ENCODE measurements at regions not wholly inside any gene's neighbourhood (a gene's known extent, or its start where the extent isn't known, plus 50 kb on each side); places are given as distances from the start of the nearest gene placed in this dataset.
A peak's percentile ranks its signal among the peaks of the same experiment; 100 is the strongest.

- DNase-seq (ENCODE audit: low read depth), result no peak
Observed at GRCh38 chr3:174403831-174404230, 455.3 kb upstream of the NAALADL2 start.

GRCh38 chr3:174408310-174408709 lies 450.8 kb upstream of the NAALADL2 start:
- DNase-seq (ENCODE audit: low read depth), result peak; percentile 26

- DNase-seq (ENCODE audit: low read depth), result no peak
Observed at GRCh38 chr3:174409086-174409743, 449.9 kb upstream of the NAALADL2 start.

DNA sequence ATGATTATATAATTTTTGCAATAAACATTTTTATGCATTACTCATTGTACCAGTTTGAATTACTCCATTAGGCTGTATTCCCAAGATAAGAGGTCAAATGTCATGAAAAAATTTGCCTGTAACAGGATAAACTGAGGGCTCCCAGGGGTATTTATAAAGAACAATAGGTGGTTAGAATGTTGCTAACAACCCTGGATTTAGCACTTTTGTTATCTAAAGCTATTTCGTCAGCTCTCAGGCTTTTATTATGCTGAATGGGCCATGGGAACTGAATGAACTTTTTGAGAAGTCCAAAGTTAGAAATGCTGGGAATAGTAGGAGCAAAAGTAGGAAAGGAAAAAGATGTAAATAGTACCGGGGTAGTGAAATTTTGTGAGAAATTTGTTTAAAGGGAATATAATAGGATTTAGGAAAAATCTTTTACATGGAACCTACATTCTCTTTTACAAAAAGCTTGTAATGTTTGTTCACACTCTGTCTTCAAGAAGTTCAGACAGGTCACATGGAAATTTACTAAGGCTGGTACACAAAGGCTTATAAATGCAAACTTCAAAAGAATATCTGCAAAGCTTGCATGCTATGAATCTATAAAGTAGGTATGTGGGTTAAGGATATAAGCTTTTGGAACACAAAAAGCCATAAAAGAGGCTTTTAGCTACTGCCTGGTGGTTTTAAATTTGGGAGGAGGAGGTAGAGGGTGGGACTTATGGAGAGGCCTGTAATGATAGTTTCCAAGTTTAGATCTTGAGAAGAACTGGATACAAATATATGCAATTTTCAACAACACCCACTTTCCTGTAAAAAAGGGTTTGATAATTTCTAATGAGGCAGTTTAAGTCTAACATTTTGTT lies 445.8 kb upstream of the NAALADL2 start:
- no peak for DNase-seq (ENCODE audit: low read depth)

GRCh38 chr3:174414902-174415301 lies 444.2 kb upstream of the NAALADL2 start:
- DNase-seq (ENCODE audit: low read depth), result no peak

DNA sequence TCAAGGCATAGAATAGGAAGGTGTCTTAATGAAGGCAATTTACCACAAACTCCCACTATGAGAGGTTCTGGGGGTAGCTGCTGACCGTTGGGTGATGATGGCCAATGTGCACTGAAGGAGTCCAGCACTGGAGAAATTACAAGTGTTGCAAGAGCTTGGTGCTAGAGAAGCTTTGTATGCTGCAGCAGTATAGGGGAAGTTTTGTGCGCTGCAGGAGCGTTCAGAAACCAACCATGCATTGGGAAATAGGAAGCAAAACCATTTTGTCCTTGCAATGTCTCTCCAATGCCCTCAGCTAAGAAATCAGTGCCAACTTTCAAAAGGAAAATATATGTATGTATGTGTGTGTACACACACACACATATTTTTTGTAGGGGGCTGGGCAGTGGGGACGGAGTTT lies 441.6 kb upstream of the NAALADL2 start:
- no peak for DNase-seq (ENCODE audit: low read depth)

DNA sequence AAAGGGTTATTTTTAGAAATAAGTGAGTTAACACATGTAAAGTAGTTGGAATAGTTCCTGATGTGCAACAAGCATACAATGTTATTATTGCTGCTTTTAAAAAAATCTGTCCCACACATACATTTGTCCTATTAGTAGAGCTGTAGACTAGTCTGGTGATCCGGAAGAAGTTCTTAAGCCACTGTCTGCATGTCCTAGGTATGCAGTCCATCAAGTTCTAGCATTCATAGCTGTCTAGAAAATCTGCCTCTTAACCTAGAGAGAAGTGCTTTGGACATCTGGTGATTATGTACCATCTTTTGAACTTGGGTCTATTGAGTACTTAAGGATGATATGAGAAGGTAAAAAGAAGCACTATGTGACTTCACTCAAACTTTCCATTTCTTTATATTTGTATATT lies 439.9 kb upstream of the NAALADL2 start:
- no peak for DNase-seq (ENCODE audit: low read depth)

DNA sequence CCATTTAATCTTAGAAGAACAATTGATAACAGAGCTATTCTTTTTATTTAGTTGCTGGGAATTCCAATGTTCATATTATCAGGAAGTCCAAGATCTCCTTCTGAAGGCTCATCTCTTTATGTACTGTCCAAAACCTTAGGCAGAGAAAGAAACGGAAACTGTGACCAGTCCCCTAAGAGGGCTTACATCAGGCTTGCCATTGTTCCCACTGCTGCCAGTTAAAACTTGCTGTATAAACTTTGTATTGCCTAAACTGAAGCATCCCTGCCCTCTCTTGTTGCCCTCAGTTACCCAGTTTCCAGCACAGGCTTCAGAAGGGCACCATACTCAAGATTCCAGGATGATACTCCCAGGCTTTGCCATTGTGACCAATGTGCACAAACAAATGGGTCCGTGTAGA lies 435.2 kb upstream of the NAALADL2 start:
- DNase-seq (ENCODE audit: low read depth), result no peak

- DNase-seq (ENCODE audit: low read depth), result no peak
Observed at GRCh38 chr3:174424656-174425055, 434.5 kb upstream of the NAALADL2 start.

GRCh38 chr3:174425422-174425821 lies 433.7 kb upstream of the NAALADL2 start:
- DNase-seq (ENCODE audit: low read depth), result no peak

- DNase-seq (ENCODE audit: low read depth), result no peak
Observed at GRCh38 chr3:174430986-174431385, 428.1 kb upstream of the NAALADL2 start.

GRCh38 chr3:174431717-174432116 lies 427.4 kb upstream of the NAALADL2 start:
- peak; percentile 47 for DNase-seq (ENCODE audit: low read depth)

- DNase-seq (ENCODE audit: low read depth), result no peak
Observed at GRCh38 chr3:174436367-174436766, 422.8 kb upstream of the NAALADL2 start.

- peak; percentile 30 for DNase-seq (ENCODE audit: low read depth)
Observed at GRCh38 chr3:174438501-174439145, 420.5 kb upstream of the NAALADL2 start.

DNA sequence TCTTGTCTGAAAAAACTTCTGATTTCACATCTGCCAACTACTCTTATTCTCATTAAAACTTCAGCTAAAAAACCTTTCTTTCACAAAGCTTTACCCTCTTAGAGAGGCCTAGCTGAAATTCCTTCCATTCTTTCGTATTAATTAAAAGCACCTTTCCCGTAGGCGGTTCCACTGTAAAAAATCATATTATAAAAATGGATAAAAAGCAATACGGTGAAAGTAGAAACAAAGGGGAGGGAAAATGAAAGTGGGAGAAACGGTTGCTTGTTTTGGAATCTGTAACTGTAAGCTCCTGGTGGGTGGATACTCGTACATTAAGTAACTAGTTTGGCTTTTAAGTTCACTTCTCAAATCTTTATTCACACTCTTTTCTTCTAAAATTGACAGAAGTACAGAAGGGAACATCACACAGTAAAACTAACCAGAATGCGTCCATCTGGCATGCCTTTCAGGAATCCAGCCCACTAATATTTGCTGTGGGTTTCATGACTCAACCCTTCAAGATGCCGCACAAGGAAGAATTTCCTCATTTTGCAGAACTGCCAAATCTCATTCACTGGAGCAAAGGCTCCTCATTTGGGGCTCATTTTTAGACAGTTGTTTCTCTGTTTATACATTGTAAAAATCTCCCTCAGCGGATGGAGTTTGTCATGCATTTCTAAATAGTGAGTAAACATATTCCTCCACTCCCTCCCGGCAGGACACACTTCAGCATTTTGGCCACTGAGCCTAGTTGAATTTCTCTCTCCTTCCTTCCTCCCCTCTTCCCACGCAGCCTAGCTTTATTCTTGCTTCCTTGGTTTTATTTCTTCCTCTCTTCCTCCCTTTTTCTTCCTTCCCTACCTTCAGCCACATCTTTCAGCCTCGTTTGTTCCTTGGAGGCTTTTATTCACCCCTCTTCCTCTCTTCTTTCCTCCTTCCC lies 419.5 kb upstream of the NAALADL2 start:
- DNase-seq (ENCODE audit: low read depth), result peak; percentile 97

- peak; percentile 62 for DNase-seq (ENCODE audit: low read depth)
Observed at GRCh38 chr3:174440253-174440701, 418.9 kb upstream of the NAALADL2 start.

DNA sequence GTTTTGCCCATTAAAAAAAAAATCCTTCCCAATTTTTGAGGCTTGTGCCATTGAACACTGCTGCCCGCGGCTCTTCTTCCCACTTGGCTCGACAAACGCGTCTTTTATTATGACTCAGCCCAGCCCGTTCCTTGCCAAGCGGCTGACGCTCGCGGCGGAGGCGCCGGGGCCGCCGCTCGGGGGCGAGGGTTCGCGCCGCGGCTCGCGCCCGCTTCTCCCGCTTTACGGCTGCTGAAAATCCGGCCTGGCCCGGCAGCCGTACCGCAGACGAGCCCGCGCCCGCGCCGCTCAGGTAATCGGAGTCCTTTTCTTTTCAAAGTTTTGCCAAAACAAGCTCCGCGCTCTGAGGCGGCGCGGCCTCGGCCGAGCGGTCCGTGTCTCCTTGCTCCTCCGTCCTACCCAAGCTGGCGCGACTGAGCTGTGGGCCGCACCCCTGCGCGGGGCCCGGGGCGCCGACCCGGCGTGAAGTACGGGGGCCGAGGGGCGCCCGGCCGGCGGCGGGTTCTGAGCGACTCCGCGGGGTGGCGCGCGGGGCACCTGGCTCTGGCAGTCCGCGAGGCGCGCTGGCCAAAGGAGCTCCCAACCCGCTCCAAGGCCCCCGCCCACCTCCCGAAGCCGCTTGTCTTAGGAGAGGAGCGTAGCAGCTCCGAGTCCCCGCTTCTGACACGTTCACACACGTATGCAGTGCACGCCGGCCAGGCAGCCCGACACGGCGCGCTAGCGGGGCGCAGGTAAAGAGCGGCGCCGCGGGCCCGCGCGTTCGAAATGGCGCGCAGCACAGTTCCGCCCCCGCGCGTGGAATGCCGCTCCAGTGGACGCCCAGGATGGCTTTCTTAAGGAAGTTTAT lies 418.2 kb upstream of the NAALADL2 start:
- DNase-seq (ENCODE audit: low read depth), result peak; percentile 95

- peak; percentile 46 for DNase-seq (ENCODE audit: low read depth)
Observed at GRCh38 chr3:174441588-174442301, 417.4 kb upstream of the NAALADL2 start.

DNA sequence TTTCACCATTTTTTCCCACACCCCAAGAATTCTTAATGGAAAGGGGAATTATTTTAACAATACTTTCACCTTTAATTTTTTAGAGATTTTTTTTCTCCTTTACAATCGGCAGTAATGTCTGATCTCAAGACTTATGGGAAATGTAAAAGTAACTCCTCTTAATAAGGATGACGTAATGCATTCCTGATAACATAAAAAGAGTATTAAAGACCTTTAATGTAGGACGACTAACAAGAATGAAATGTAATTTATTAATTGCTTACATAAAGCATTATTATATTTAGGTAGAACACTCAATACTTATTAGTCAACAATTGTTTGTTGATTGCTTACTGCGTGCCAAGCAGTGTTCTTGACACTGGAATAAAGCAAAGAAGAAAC lies 416.8 kb upstream of the NAALADL2 start:
- DNase-seq (ENCODE audit: low read depth), result peak; percentile 43

DNA sequence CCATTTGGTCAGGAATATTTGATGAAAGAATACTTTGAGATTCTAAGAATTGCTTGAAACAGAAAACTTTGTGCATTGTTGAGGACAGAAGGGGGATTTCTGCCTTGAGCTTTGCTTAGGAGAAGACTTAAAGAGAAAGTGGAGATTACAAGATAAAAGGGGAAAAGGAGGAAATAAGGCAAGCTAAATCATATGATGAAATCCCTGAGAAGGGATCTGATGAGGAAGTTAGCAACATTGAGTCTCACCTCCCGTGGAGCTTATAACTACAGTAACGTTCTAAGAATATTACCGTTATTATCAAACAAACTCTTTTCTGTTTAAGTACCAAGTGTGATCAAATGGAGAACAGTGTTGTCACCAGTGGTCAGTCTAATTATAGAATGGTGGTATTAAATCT lies 414.7 kb upstream of the NAALADL2 start:
- DNase-seq (ENCODE audit: low read depth), result no peak

All from ELR (cell line).